HG02970 (cell line): ENCODE measurements at regions not wholly inside any gene's neighbourhood (a gene's known extent, or its start where the extent isn't known, plus 50 kb on each side); places are given as distances from the start of the nearest gene placed in this dataset.

Experiments
- ATAC-seq: cut with Tn5 transposase; IDR thresholded peaks from one replicate; pipeline ENCODE4 v1.9.1; 2021; ENCODE audit warnings: mild to moderate bottlenecking, moderate library complexity, moderate number of reproducible peaks; ENCODE audit not compliant: unreplicated experiment, low FRiP score

DNA sequence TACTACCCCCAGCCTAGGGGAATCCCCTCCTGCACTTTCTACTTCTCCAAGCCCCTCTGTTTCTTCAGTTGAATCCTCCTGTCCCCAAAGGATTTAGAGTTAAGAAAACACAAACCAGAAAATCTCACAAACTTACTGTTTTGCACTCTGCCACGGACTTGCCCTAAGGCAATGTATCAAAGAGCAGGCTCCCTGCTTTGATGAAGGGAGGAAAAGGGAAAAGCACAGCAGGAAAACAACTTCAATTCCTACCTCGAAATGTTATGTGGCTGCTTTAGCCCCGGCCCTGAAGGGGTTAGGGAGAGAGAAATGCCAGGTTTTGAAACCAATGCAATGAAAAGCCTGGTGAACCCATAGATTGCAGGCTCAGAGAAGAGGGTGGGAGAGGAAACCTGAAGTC, 254.7 kb downstream of the MAN2A1 start:
- ATAC-seq, result no peak

DNA sequence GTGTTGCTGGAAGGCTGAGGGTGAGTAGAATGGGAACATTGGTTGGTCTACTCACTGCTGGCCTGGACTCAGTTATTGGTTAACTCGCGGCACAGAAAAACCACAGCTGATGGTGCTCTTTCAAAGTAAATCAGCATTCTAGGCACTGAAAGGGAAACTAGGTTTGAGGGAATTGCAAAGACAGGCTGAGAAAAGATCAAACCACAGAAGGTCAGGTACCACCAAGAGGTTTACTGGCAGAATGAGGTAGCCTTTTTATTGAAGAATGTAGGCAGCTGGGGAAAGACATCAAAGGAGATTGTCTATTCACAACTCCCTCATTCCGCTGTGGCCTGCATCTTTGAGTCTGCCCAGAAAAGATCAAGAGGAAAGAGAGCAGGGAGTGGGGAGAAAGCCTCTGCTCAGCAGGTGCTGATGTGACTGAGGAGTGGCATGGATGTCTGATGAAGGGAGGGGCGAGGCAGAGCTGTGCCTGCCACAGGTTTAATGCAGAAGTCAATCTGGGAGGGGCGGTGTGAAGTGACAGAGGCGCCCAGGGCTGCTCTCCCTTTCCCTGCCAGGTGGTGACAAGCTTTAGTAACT, 255.5 kb downstream of the MAN2A1 start:
- ATAC-seq, result no peak

DNA sequence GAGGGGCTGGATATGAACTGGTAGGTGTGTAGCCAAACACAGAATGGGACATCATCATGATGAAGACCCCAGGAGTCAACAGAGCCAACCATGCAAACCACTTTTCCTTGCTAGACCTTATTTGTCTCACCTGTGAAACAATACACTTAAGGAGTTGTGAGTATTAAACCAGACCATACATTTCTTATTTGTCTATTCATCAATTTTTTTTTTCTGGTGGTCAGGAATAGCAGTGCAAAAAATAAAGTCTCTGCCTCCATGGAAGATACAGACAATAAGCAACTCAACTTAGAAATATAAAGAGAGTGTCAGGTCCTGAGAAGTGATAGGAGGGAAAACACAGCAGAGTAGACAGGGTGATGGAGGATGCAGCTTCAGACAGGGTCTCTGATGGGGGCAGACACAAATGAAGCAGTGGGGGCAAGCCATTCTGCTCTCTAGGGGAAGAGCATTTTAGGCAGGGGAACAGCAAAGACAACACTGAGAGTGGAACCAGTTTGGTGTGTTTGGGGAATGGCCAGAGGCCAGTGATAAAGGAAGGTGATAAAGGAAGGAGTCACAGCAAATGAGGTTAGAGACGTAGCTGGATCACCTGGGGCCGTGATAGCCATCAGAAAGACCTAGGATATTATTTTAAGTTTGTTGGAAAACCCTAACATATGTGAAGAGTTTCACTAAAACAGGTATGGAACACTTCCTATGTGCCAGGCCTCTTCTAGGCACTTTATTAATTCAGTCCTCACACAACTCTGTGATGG, 256.2 kb downstream of the MAN2A1 start:
- ATAC-seq, result no peak

DNA sequence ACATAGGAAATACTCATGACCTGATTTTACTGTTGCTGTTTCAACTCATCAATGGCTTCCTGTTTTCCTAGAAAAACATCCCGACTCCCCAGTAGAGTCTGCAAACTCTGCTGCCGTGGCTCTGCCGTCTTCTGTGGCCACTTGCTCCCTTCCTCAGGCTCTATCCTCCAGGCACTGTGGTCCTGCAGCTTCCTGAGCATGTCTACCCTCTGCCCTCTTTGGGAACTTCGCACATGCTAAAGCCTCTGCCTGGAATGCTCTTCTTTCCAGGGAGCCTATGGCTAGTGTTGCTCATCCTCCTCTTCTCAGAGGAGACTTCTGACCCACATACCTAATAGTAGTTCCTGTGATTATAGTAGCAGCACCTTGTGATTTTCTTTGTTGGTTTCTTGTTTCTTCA, 256.9 kb downstream of the MAN2A1 start:
- ATAC-seq, result no peak

DNA sequence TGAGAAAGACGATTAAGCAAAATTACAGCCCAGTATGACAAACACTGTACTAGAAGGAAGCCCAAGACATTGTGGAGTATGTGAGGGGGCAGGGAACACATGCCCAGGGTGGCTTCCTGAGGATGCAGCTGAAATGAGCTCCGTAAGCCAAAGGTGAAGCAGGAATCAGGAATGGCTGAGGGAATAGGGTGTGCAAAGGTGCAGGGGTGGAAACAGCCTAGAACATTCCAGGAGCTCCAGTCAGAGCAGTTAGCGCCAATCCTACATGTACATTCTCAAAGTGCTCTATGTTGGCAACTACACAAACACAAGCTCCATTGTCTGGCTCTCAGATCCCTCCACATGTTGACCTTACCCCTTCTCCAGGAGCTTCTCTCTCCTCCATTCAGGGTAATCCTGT, 257.9 kb downstream of the MAN2A1 start:
- no peak for ATAC-seq

DNA sequence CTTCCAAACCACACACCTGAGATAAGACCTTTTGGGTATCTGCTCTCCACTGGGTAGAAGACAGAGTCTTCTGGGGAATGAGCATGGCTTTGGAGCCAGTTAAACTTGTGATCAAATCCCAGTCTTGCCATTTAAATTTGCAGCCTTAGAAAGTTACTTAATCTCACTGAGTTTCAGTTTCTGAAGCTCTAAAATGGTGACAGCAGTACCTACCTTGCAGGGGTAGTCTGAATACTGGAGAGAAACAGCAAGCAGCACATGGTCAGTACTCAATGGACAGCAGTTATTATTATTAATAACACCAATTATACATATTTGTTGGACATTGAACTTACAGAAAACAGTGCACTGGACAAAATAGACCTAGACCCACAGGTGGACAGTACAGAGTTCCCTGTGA, 260.9 kb downstream of the MAN2A1 start:
- no peak for ATAC-seq

DNA sequence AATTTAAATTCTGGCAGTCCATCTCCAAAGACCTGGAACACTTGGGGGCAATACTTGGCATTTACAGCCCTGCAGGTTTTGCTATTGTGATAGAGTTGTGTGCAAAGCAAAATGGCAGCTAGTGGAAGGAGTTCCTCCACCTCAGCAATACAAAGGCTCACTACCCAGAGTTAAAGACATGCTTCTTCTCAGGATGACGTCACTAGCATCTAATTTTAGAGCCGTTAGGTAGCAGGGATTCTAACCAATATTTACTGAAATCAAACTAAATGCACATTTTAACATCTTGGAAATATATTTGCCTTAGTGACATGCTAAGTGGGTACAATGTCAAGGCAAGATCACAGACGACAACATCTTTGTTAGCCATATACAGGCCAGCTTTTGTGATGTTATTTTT, 261.6 kb downstream of the MAN2A1 start:
- no peak for ATAC-seq

DNA sequence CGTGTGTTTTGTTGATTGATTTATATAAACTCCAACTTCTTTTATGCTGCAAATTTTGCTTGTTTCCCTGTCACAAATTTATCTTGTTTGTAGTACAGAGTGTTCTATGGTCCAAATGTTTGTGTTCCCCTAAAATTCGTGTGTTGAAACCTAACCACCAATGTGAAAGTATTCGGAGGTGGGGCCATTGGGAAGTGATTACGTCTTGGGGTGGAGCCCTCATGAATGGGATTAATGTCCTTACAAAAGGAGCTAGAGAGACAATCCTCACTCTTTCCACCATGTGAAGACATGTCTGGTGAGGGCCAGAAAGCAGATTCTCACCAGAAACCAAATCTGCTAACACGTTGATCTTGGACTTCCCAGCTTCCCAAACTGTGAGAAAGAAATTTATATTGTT, 262.0 kb downstream of the MAN2A1 start:
- no peak for ATAC-seq

DNA sequence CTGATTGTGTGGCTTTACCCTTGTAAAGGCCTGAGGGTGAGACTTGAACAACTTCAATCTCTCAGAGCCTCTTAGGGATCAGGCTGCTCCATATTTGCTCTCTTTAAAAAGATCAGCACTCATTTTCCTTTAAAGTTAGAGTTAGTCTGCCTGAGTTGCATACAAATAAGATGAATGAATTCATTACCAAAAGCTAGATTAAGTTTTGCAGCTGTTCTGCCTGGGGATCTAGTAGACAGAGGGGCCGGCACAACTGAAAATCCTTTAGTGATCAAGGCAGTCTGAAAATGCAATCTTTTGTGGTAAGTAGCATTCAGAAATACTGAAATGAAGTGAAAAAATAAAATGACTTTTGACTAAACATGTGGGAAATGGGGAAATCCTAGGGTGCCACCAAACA, 264.0 kb downstream of the MAN2A1 start:
- ATAC-seq, result no peak

DNA sequence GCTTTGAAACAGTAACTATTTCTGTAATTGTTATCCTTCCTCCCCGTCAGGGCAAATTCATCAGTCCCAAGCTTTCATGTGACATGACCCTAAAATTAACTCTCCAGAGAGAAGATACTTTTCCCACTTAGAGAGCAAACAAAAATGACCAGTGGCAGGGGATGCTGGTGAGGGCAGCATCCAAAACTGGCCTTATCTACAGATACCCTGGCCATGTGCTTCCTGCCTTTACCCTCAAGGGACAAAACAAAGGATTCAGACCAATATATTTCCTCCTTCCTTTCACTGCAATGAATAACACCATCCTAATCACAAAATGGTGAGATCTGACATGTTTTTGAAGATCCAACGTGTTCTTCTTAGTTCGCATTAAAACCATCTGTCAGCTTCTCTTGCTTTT, 267.2 kb downstream of the MAN2A1 start:
- ATAC-seq, result no peak

DNA sequence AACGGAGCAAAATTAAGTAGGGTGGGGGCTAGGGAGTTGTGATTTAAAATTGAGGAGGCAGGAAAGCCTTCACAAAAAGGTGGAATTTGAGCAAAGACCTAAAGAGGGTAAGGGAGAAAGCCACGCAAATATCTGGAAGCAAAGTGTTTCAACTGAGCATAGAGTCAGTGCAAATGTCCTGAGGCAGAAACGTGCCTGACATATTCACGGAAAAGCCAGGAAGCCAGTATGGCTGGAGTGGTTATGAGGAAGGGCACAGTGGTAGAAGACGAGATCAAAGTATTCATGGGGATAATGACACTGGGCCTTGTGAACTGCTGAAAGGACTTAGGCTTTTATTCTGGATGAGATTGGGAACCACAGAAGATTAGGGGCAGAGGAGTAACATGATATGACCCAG, 268.4 kb downstream of the MAN2A1 start:
- ATAC-seq, result no peak

DNA sequence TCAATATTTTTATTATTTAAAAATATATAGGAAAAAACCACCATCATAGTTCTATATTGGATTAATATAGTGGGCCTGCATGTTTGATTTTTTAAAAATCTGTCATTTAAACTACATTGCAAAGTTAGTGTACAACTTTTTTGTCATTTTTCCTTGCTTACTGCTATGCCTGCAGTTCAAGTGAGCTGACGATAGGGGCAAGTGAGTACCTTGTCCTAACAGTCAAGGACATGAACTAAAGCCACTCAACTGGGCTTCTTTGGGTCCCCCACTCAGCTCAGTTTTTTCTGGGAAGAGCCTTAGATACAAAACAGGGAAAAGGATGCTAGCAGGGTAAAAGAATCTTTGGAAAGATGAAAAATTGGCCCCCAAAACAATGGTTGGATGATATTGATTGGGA, 269.9 kb downstream of the MAN2A1 start:
- no peak for ATAC-seq

DNA sequence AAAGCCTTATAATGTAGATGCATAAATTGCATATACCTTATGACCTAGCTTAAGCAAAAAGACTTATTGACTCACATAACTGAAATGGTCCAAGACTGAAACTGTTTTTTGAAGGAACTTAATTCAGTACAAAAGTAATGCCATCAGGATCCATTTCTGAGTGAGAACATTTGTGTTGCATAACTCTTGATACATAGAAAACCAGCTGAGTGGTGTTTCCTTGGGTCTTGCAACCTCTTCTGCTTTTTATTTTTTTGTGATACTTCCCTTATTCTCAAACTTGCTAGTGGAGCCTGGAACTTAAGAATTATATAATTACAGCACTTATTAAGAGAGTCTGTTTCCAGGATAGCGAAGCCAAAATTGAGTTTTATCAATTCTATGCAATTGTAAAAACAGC, 272.0 kb downstream of the MAN2A1 start:
- no peak for ATAC-seq

DNA sequence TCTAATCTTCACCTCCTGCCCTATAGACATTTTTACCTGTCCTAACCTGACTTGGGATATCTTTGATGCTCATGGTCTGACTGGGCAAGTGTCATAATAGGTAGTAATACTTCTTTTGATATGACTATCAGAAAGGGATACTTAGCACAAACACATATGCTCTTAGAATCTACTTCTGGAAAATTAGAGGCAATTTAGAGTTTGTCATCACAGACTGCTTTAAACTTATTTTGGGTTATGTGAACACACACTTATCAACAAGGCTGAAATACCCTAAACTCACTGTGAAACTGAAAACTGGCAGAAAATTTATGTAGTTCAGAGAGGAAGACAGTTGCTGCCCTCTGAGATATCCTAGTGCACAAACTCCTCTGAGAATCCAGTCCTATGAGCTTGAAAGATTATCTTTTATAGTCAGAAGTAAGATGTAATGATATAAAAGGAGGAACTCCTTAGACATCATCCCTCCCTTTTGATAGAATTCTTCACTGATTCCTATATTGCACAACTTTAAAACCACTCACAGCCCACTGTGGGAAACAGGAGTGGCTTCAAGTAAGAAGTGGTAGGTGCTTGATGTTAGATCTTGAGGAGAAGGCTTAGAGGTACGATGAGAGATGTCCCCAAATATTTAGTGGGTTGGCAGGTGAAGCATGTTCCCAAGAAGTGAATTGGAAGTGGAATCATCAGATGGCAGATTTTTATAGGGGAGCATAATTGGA, 273.3 kb downstream of the MAN2A1 start:
- ATAC-seq, result no peak

DNA sequence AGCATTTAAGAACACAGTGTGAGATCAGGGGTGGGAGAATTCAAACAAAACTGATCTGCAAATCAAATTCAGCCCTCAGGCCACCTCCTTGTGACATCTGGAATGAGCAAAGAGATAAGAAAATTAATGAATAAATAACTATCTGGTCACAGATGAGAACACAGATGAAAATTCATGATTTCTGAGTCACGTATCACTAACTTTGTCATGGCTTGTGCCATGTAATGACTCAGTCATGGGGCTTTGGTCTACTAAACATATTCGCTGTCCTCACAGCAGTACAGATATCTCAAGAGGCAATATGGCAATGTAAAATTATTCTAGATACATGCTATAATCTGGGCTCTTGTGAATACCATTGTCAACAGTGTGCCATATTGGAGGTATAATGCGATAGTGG, 274.4 kb downstream of the MAN2A1 start:
- no peak for ATAC-seq

DNA sequence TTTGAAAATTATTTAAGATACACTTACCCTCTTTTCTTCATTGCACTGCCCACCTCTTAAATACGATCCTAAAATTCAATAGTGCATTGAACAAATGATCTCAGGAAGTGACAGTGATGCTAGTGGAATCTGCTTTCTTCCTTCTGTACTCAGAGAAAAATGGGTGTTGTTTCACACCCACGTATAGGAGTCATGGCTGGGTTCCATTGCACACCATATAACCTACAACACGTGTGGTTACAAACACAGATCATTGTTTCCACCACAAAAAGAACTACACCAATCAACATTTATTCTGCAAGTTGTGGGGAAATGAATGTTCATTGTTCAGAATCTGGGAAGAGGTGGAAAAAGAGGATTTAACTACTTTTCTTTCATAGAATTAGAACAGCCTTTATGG, 275.9 kb downstream of the MAN2A1 start:
- no peak for ATAC-seq

DNA sequence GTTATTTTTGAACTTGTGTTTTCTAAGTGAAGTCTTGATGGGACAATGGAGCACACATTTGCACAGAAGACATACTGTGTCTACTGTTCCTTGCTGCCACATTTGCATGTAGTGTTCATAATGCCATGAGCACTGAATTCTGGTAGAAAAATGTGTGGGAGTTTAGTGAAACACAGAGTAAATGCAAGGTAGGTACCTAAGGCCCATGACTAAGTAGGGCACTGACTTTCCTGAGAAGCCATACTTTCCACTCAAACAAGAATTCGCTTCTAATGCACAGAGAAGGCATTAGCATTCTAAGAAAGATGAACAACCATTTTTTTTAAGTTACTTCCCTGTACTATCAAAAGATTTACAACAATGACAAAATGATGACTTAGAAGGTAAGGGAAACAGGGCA, 282.2 kb downstream of the MAN2A1 start:
- no peak for ATAC-seq

DNA sequence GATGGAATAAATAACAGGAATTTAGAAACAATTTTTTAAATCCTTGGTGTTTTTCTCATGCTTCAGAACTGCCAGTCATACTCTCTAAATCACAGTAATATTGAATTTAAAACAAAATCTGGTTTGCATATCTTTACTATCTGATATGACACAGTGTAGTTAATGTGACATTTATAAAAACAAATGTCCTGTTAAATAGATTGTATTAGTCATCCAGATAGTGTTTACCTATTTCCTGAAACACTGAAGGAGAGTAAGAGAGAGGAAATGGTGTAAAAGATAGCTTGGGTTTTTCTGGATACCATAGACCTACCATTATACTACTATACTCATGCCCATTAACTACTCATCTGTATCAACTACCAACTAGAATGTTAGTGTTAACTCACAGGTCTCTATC, 292.3 kb downstream of the MAN2A1 start:
- ATAC-seq, result no peak

DNA sequence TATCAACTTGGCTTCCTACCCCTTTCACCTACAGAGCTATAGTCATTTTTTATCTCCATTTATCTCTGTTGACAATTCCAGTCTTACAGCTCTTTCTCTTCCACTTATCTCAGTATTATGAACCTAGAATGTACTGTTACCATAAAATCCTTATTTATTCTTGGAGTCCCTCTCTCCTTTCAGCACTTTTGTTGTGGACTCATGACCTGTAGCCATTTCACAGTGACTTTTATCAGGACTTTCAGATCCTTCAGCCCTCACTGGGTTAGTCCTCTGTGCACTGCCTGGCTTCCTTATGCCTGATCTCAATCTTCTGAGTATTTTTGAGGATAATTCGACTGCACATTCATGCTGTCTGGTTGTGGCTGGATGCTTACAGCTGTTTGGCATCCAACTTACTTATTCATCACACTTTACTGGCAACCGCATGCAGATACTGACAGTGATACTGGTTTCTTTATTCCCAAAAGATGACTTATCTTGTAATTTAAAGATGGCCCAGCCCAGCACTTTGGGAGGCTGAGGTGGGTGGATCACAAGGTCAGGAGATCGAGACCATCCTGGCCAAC, 293.3 kb downstream of the MAN2A1 start:
- ATAC-seq, result no peak

DNA sequence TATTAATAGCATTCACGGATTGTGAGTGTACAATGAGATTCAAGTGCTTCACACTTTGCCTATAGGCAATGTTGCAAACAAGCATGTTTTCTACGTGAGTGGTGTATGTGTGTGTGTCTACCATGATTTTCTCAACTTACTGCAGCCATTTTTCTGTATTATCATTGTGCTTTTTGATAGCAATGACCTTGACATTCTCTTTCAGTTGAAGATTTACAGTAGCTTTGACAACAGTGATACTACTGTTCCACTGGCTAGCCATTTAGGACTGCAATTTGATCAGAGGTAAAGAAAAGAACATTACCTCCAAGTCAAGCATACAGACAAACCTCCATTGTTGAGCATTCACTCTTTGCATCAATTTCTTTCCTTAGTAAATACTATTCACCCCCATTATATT, 297.0 kb downstream of the MAN2A1 start:
- no peak for ATAC-seq

DNA sequence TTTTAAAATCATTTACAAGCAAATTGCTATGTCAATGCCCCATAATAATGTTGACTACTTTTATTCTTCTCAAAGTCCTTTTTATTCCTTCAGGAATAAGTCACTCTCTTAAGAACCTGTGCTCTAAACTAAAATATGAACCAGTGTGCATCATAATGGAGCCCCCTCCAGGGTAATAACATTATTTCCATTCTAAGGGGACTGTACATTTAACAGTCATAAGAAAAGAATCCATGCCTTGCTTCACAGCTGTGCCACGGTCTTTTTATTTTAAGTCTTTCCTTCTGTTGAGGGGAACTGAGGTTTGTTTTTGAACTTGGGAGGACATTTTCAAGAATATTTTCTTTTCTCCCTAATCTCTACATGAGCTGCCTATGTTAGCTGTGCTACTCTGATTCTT, 297.6 kb downstream of the MAN2A1 start:
- no peak for ATAC-seq

DNA sequence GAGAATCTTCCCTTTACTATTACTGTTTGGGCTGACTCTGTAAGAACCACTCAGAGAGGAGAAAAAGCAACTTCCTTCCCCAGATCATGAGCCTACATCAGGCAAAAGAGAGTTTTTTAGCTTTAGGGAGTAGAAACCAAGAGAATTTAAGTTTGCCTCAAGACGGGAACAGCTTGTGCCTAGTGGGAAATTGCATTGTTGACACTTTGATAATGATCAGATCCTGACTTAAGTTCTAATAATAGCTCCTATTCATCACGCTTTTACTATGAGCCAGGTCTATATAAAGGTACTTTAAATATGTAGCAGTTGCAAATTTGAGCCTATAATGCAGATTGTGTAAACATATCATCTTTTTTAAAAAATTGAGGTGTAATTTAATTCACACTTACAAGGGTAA, 298.2 kb downstream of the MAN2A1 start:
- ATAC-seq, result no peak
